ENCODE measurements at regions not wholly inside any gene's neighbourhood (a gene's known extent, or its start where the extent isn't known, plus 50 kb on each side); places are given as distances from the start of the nearest gene placed in this dataset.

DNA sequence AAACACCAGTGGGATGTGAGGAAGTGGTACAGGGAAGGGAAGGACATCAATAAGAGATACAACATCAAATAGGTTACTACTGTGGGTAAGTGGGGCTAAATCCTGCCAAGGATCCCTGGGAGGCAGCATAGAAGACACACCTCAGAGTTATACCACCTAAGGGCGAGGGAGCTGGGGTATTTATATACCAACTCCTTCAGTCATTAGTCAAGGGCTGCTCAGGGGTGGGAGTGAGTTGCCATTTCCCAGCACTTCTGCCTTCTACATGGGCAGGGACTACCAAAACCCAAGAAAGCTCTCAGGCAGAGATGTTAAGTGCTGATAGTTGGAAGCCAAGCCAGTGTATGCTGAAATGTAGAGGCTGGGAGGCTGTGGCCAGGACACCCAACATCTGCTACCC is 57.5 kb upstream of the MARCHF10 start:
- 77 to 90% methylated on average over 1 of the region's 1 CpG for WGBS, 2 donors
- Histone ChIP-seq H3K27ac (no peak overlapping the region), H3K36me3 (ENCODE audit: low read depth, missing control alignments) (no peaks in the 10 kb centered on the region), H3K27me3 (no peaks in the 10 kb centered on the region), H3K4me1 (peaks cover 5% of the 10 kb centered on the region), H3K4me3 (no peak overlapping the region), H3K9me3 (no peaks in the 10 kb centered on the region)
- no peak for DNase-seq
- TF ChIP-seq POLR2A (IDR thresholded peaks at IDR 0.05) = no peak
- TF ChIP-seq, protein P1, sequence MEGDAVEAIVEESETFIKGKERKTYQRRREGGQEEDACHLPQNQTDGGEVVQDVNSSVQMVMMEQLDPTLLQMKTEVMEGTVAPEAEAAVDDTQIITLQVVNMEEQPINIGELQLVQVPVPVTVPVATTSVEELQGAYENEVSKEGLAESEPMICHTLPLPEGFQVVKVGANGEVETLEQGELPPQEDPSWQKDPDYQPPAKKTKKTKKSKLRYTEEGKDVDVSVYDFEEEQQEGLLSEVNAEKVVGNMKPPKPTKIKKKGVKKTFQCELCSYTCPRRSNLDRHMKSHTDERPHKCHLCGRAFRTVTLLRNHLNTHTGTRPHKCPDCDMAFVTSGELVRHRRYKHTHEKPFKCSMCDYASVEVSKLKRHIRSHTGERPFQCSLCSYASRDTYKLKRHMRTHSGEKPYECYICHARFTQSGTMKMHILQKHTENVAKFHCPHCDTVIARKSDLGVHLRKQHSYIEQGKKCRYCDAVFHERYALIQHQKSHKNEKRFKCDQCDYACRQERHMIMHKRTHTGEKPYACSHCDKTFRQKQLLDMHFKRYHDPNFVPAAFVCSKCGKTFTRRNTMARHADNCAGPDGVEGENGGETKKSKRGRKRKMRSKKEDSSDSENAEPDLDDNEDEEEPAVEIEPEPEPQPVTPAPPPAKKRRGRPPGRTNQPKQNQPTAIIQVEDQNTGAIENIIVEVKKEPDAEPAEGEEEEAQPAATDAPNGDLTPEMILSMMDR (IDR thresholded peaks at IDR 0.05) = no peak
- intact Hi-C loops (cut with DNase I; ENCODE audit: low total_unique reads) = no loop called here

DNA sequence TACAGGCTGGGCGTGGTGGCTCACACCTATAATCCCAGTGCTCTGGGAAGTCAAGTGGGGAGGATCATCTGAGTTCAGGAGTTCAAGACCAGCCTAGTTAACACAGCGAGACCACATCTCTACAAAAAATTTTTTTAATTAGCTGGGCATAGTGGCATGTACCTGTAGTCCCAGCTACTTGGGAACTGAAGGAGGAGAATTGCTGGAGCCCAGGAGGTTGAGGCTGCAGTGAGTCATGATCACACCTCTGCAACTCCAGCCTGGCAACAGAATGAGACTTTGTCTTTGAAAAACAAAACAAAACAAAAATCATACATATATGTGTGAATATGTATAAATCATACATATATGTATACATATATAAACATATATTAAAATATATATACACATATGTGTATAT is 54.1 kb upstream of the MARCHF10 start:
- no peak for DNase-seq
- no peaks in the 10 kb centered on the region for H3K4me1 ChIP-seq
- H3K4me3 ChIP-seq = no peak overlapping the region
- no peaks in the 10 kb centered on the region for H3K9me3 ChIP-seq
- H3K27ac ChIP-seq = no peak overlapping the region
- H3K36me3 ChIP-seq (ENCODE audit: low read depth, missing control alignments) = no peaks in the 10 kb centered on the region
- TF ChIP-seq, protein P1 (IDR thresholded peaks at IDR 0.05) = no peak
- TF ChIP-seq POLR2A (IDR thresholded peaks at IDR 0.05) = no peak
- intact Hi-C loops (cut with DNase I; ENCODE audit: low total_unique reads) = no loop called here
- WGBS, 2 donors = 91 to 100% methylated on average over 2 of the region's 2 CpGs
- no peaks in the 10 kb centered on the region for H3K27me3 ChIP-seq

DNA sequence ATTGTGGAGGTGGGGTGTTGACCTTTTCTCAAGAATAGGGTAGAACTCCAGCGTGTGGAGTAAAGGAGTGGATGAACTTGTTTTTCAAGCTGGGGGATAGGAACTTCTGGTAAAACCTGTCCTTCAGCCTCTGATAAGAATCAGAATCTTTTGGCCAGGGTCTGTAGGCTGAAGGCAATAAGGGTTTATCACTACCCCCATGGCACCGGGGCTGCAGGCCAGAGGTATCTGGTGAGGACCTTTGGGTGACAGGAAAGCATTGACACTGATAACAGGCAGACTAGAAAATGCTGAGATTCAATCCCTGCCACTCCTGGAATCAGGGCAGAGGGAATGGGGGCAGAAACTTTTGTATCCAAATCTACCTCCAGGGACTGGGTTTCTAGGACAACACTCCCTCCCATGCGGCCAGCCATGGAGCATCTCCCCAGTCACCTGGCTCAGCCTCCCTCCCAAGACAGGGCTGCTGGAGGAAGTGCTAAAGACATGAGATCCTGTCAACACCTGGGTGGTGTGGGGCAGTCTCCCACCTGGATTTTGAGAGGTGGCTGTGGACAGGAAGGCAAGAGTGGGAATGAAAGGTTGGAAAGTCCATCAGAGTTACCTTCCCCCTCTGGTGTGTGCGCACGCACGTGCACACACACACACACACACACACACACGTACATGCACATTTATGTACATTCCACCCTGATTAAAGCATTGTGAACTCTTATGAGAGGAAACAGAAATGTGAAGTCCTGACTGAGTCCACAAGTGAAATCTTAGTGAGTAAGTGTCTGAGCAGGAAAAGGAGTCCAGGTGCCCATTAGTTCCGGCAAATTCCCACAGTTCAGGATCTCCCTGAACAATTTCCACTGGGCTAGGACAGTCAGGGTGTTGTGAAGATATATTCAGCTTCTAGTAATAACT is 53.1 kb upstream of the MARCHF10 start:
- no peak overlapping the region for H3K27ac ChIP-seq
- DNase-seq = no peak
- H3K4me3 ChIP-seq = no peak overlapping the region
- H3K27me3 ChIP-seq = no peaks in the 10 kb centered on the region
- intact Hi-C loops (cut with DNase I; ENCODE audit: low total_unique reads) = no loop called here
- no peaks in the 10 kb centered on the region for H3K4me1 ChIP-seq
- H3K36me3 ChIP-seq (ENCODE audit: low read depth, missing control alignments) = no peaks in the 10 kb centered on the region
- TF ChIP-seq, protein P1 (IDR thresholded peaks at IDR 0.05) = no peak
- no peak for TF ChIP-seq POLR2A (IDR thresholded peaks at IDR 0.05)
- H3K9me3 ChIP-seq = no peaks in the 10 kb centered on the region
- 85 to 86% methylated on average over 7 to 8 of the region's 8 CpGs for WGBS, 2 donors

DNA sequence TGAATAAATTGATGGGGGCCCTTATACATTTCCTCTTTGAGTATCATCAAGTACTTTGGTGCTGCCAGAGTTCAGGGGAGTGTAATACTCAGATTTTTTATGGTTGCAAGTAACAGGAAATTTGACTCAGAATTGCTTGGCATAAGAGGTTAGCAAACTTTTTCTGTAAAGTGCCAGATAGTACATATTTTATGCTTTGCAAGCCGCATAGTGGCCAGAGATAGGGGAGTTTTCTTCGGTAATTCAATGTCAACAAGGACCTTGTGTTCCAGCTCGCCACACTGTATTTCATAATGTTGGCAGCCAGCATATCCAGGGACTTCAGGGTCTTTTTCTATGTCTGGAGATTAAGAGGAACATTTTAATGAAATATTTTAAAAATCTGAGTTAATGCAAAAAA is 51.0 kb upstream of the MARCHF10 start:
- no peak overlapping the region for H3K4me3 ChIP-seq
- no peaks in the 10 kb centered on the region for H3K9me3 ChIP-seq
- peak; percentile 63 for DNase-seq
- no peaks in the 10 kb centered on the region for H3K36me3 ChIP-seq (ENCODE audit: low read depth, missing control alignments)
- H3K4me1 ChIP-seq = no peaks in the 10 kb centered on the region
- WGBS, 2 donors = 28 to 45% methylated on average over 3 of the region's 3 CpGs
- TF ChIP-seq, protein P1 (IDR thresholded peaks at IDR 0.05) = no peak
- TF ChIP-seq POLR2A (IDR thresholded peaks at IDR 0.05) = no peak
- H3K27me3 ChIP-seq = no peaks in the 10 kb centered on the region
- intact Hi-C loops (cut with DNase I; ENCODE audit: low total_unique reads) = no loop called here
- H3K27ac ChIP-seq = no peak overlapping the region
